ENCODE measurements at regions not wholly inside any gene's neighbourhood (a gene's known extent, or its start where the extent isn't known, plus 50 kb on each side); places are given as distances from the start of the nearest gene placed in this dataset.
"Not testable (repeated sequence)": the region's sequence is repeated elsewhere in the genome, so short reads cannot be mapped to it uniquely, and the experiment has no call there.

DNA sequence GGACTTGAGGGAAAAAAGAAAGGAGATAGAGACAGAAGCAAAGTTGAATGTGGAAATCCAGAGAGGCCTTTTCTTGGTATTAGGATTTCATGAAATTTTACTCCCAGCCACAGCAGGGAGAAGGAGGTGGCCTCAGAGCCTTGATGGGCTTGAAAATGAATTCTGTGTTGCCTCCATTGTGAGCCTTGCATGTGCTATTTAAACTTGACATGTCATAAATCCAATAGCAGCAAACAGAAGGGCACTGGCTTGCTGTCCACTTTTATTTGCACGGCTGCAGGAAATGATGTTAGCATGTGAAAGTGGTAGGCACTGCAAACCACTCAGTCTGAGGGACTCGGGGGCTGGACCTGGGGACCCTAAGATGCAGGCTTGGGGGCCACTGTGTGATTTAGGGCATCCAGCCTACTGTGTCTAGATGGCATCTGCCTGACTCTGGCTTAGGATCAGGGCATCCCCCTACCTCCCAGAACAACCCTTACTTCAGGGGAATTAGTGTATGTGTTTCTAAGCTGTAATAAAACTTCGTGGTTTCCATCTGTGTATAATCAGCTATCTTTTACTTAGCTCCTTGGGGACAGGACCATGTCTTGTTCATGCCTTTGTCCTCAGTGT lies 139.1 kb upstream of the SKOR2 start:
- intact Hi-C loops (cut with micrococcal nuclease): no loop called here
- Mint-ChIP-seq H3K9me3 (no peaks in the 10 kb centered on the region), H3K36me3 (ENCODE audit: low read depth) (no peaks in the 10 kb centered on the region), H3K4me3 (ENCODE audit: low read depth) (no peak overlapping the region), H3K4me1 (ENCODE audit: low read depth) (no peaks in the 10 kb centered on the region), H3K27me3 (ENCODE audit: low read depth) (peaks cover 2% of the 10 kb centered on the region), H3K27ac (no peak overlapping the region)
- DNase-seq (ENCODE audit: low spot score): no peak

DNA sequence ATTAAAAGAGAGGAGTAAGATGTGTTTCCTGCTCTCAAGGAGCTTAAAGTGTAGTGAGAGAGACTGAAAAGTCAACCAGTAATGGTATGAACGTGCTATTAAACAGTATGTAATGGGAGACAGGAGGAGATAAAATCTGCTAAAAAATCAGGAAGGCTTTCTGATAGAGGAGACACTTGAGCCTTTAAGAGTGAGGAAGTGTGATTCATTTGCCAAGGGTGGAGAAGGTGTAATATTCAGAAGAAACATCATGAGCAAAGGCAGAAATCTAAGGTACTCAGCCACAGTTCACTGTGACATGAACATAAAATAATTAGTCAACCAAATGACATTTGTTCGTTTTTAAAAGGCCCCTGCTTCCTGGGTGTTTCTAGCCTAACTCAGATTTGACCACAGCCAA lies 137.8 kb upstream of the SKOR2 start:
- no peaks in the 10 kb centered on the region for H3K4me1 Mint-ChIP-seq (ENCODE audit: low read depth)
- intact Hi-C loops (cut with micrococcal nuclease): no loop called here
- DNase-seq (ENCODE audit: low spot score): no peak
- no peak overlapping the region for H3K4me3 Mint-ChIP-seq (ENCODE audit: low read depth)
- peaks cover 2% of the 10 kb centered on the region for H3K27me3 Mint-ChIP-seq (ENCODE audit: low read depth)
- H3K36me3 Mint-ChIP-seq (ENCODE audit: low read depth): no peaks in the 10 kb centered on the region
- H3K9me3 Mint-ChIP-seq: no peaks in the 10 kb centered on the region
- H3K27ac Mint-ChIP-seq: no peak overlapping the region

DNA sequence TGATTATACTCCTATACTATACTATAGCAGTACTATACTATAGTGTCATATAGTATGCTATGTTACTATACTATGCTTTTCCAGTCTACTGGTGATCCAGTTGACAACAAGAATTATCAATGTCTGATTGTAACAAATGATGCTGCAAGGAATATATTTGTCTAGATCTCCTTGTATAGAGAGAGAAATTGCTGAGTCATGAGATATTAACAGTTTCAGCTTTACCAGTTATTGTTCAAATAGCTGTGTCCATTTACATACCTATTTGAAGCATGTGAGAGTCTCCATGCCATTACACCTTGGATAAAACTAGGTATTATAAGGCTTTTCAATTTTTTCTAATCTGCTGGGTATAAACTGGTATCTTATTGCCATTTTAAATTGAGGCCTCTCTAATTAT lies 136.4 kb upstream of the SKOR2 start:
- Mint-ChIP-seq H3K27me3 (ENCODE audit: low read depth) (peaks cover 2% of the 10 kb centered on the region), H3K4me1 (ENCODE audit: low read depth) (no peaks in the 10 kb centered on the region)

DNA sequence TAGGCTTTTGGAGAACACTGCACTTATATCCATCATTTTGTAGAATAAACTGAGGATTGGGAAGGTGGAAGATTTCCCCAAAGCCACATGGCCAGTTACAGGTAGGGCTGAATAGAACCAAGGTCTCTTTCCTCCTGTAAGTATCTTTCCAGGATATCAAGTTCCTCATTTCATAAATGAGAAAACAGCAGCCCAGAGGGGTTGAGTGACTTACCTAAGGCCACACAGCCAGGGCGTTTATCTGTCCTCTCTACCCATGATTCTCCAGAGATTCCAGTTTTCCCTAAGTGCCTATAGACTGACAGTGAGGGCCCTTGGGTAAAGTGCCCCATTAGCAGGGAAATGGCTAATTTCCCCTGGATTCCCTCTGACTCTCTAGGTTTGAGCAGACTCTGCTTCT lies 132.3 kb upstream of the SKOR2 start:
- H3K4me1 Mint-ChIP-seq (ENCODE audit: low read depth): no peaks in the 10 kb centered on the region
- intact Hi-C loops (cut with micrococcal nuclease): no loop called here
- no peak for DNase-seq (ENCODE audit: low spot score)
- no peak overlapping the region for H3K4me3 Mint-ChIP-seq (ENCODE audit: low read depth)
- no peaks in the 10 kb centered on the region for H3K9me3 Mint-ChIP-seq
- no peak overlapping the region for H3K27ac Mint-ChIP-seq
- H3K36me3 Mint-ChIP-seq (ENCODE audit: low read depth): no peaks in the 10 kb centered on the region
- no peaks in the 10 kb centered on the region for H3K27me3 Mint-ChIP-seq (ENCODE audit: low read depth)

More for the DNA sequence above, 136.4 kb upstream of the SKOR2 start:
- Mint-ChIP-seq H3K9me3 (no peaks in the 10 kb centered on the region), H3K27ac (no peak overlapping the region), H3K4me3 (ENCODE audit: low read depth) (no peak overlapping the region), H3K36me3 (ENCODE audit: low read depth) (no peaks in the 10 kb centered on the region)
- DNase-seq (ENCODE audit: low spot score): no peak
- intact Hi-C loops (cut with micrococcal nuclease): no loop called here

DNA sequence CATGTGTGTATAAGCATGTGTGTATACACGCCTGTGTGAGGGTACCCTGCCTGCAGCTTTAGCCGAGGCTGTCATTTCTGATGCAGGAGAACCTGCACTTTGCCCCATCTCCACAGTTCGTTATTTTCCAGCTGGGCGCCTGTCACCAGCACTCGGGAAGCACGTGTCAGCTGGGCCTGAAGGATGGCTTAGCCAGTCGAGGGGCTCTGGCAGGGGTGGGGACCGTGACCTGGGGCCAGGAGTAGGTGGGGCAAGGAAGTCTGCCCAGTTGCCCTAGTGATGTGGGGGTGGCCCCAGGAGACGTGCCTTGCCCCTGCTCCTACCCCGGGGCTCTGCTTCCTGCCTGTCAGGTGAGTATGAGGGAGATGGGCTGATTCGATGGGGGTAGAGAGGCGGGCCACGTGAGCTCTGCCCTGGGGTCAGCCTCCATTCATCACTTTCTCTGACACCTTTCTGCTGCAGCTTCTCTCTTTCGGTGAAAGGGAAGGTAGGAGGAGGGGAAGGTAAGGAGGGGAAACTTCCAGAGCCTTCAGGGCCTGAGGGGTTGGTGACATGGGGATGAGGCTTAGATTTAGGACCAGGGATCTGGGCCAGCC lies 130.6 kb upstream of the SKOR2 start:
- H3K4me3 Mint-ChIP-seq (ENCODE audit: low read depth): no peak overlapping the region
- H3K9me3 Mint-ChIP-seq: no peaks in the 10 kb centered on the region
- H3K4me1 Mint-ChIP-seq (ENCODE audit: low read depth): no peaks in the 10 kb centered on the region
- no peaks in the 10 kb centered on the region for H3K27me3 Mint-ChIP-seq (ENCODE audit: low read depth)
- H3K36me3 Mint-ChIP-seq (ENCODE audit: low read depth): no peaks in the 10 kb centered on the region
- no peak for DNase-seq (ENCODE audit: low spot score)
- intact Hi-C loops (cut with micrococcal nuclease): no loop called here
- H3K27ac Mint-ChIP-seq: no peak overlapping the region

DNA sequence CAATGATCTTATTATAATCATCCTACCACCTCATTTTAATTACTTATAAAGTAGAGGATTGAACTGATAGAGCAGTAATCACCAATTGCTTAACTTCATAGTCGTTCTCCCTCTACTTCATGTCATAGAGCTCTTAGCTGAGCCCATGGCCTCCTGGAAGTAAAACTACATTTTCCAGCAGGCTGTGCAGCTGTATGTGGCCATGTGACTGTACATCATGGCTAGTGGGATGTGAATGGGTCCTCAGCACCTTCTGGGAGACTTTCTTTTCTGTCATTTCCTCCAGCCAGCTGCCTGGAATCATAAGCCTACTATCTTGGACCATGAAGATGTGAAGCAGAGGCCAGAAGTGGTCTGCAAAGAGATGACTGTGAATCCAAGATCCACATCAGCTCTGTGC lies 128.7 kb upstream of the SKOR2 start:
- Mint-ChIP-seq H3K4me1 (ENCODE audit: low read depth) (no peaks in the 10 kb centered on the region), H3K4me3 (ENCODE audit: low read depth) (no peak overlapping the region), H3K9me3 (no peaks in the 10 kb centered on the region), H3K36me3 (ENCODE audit: low read depth) (no peaks in the 10 kb centered on the region), H3K27ac (no peak overlapping the region), H3K27me3 (ENCODE audit: low read depth) (no peaks in the 10 kb centered on the region)
- DNase-seq (ENCODE audit: low spot score): no peak
- intact Hi-C loops (cut with micrococcal nuclease): no loop called here

DNA sequence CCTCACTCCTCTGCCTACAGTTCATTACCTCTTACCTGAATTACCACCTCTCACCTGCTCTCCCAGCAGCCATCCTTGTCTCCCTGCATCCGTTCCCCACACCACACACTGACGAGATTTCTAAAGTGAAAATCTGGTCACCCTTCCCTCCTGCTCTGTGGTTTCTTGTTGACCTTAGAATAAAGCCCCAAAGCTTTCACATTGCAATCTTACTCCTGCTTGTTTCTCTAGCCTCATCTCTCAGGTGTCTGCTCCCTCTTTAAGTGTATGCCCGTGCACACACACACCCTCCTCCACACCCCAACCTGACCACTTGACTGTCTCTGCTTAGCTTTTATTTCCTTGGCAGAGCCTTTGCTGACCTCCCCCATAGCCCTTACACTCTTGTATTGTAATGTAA lies 122.0 kb upstream of the SKOR2 start:
- Mint-ChIP-seq H3K4me1 (ENCODE audit: low read depth) (no peaks in the 10 kb centered on the region), H3K36me3 (ENCODE audit: low read depth) (no peaks in the 10 kb centered on the region), H3K9me3 (no peaks in the 10 kb centered on the region), H3K4me3 (ENCODE audit: low read depth) (no peak overlapping the region), H3K27ac (no peak overlapping the region), H3K27me3 (ENCODE audit: low read depth) (no peaks in the 10 kb centered on the region)
- intact Hi-C loops (cut with micrococcal nuclease): no loop called here
- no peak for DNase-seq (ENCODE audit: low spot score)

DNA sequence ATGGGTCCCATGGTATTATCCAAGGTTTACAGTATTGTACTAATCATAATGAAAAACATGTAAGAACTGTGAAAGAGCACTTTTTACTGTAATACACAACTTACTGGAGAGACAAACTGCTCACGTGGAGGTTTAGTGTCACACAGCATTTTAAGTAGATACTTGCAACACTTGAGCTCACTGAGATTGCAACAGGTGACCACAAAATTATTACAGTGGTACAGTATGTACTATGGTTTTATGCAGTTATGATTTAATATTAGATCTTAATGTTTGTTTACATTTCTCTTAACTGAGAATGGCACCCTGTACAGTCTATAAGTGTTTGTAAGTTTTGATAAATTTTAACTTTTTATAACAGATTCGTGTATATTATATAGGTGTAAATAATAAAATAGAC lies 118.6 kb upstream of the SKOR2 start:
- DNase-seq (ENCODE audit: low spot score): no peak
- H3K4me3 Mint-ChIP-seq (ENCODE audit: low read depth): no peak overlapping the region
- no peak overlapping the region for H3K27ac Mint-ChIP-seq
- H3K27me3 Mint-ChIP-seq (ENCODE audit: low read depth): no peaks in the 10 kb centered on the region
- no peaks in the 10 kb centered on the region for H3K9me3 Mint-ChIP-seq
- no peaks in the 10 kb centered on the region for H3K4me1 Mint-ChIP-seq (ENCODE audit: low read depth)
- intact Hi-C loops (cut with micrococcal nuclease): no loop called here
- H3K36me3 Mint-ChIP-seq (ENCODE audit: low read depth): no peaks in the 10 kb centered on the region

DNA sequence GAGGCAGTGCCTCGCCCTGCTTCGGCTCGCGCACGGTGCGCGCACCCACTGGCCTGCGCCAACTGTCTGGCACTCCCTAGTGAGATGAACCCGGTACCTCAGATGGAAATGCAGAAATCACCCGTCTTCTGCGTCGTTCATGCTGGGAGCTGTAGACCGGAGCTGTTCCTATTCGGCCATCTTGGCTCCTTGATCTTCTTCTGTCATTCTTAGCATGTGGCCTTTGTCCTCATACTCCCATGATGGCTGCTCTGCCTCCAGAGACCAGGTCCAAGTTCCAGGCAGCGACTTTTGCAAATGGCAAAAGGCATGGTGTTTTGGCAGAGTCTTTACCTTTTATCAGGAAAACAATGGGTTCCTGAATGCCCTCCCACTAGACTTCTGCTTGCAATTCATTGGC lies 102.6 kb upstream of the SKOR2 start:
- not testable (repeated sequence) for H3K4me3 Mint-ChIP-seq (ENCODE audit: low read depth)

DNA sequence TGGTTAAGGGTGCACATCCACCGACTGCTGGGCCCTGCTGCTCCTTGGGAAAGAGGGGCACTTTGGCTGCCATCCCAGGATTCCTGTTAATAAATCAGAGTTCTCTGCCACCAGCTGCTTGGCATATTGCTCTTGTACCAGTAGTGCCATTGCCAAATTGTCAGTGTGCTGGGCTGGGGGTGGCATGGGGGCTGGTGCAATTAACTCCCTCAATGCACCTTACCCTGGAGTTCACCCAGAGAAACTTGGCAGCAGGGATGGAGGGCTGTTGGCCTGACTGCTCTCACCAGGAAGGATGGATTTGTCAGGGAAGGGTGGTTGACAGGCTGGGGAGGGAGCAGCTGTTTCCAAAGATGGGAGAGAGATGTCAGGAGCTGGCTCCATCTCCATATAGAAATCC lies 94.6 kb upstream of the SKOR2 start:
- intact Hi-C loops (cut with micrococcal nuclease): no loop called here
- no peaks in the 10 kb centered on the region for H3K4me1 Mint-ChIP-seq (ENCODE audit: low read depth)
- H3K4me3 Mint-ChIP-seq (ENCODE audit: low read depth): no peak overlapping the region
- H3K27me3 Mint-ChIP-seq (ENCODE audit: low read depth): no peaks in the 10 kb centered on the region
- no peak overlapping the region for H3K27ac Mint-ChIP-seq
- no peaks in the 10 kb centered on the region for H3K36me3 Mint-ChIP-seq (ENCODE audit: low read depth)
- no peaks in the 10 kb centered on the region for H3K9me3 Mint-ChIP-seq
- no peak for DNase-seq (ENCODE audit: low spot score)

More for the DNA sequence above, 102.6 kb upstream of the SKOR2 start:
- H3K4me1 Mint-ChIP-seq (ENCODE audit: low read depth); intact Hi-C loops (cut with micrococcal nuclease); H3K27ac Mint-ChIP-seq; H3K36me3 Mint-ChIP-seq (ENCODE audit: low read depth); H3K27me3 Mint-ChIP-seq (ENCODE audit: low read depth); DNase-seq (ENCODE audit: low spot score); H3K9me3 Mint-ChIP-seq: not testable (repeated sequence)

DNA sequence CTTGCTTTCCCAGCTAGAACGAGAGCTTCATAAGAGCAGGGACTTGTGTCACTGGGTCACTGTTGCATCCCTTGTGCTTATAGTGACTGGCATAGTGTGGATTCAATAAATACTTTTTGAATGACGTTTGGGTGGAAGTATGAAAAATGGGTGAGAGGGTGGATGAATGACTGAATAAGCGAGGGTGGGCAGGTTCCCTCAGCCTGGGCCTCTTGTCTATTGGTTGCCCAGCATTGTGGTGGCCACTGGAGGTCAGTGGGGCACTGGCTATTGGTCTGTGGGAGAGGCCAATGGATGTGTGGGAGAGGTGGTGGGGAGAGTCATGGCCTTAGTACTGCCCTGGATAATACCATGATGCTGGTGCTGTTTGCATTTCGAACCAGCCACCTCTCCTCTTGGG lies 93.8 kb upstream of the SKOR2 start:
- H3K9me3 Mint-ChIP-seq: no peaks in the 10 kb centered on the region
- H3K36me3 Mint-ChIP-seq (ENCODE audit: low read depth): no peaks in the 10 kb centered on the region
- intact Hi-C loops (cut with micrococcal nuclease): no loop called here
- no peak for DNase-seq (ENCODE audit: low spot score)
- H3K4me3 Mint-ChIP-seq (ENCODE audit: low read depth): no peak overlapping the region
- H3K27ac Mint-ChIP-seq: no peak overlapping the region
- no peaks in the 10 kb centered on the region for H3K27me3 Mint-ChIP-seq (ENCODE audit: low read depth)
- no peaks in the 10 kb centered on the region for H3K4me1 Mint-ChIP-seq (ENCODE audit: low read depth)

DNA sequence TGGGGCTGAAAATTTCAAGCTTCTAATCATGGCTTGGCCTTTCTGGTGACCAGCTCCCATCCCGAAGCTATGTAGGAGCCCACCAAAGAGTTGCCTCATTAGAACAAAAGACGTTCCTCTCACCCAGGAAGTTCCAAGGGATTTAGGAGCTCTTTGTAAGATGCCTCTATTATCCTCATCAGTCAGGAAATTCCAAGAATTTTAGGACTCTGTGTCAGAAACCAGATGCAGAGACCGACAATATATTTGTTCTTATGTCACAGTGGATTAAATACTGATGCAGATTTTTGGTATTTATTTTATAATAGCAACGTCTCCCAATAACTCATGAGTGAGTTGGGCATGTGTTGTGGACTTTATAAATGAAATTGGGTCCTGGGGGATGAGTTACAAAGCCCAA lies 91.8 kb upstream of the SKOR2 start:
- no peaks in the 10 kb centered on the region for H3K4me1 Mint-ChIP-seq (ENCODE audit: low read depth)
- no peak overlapping the region for H3K27ac Mint-ChIP-seq
- no peaks in the 10 kb centered on the region for H3K27me3 Mint-ChIP-seq (ENCODE audit: low read depth)
- no peak overlapping the region for H3K4me3 Mint-ChIP-seq (ENCODE audit: low read depth)
- intact Hi-C loops (cut with micrococcal nuclease): no loop called here
- H3K9me3 Mint-ChIP-seq: no peaks in the 10 kb centered on the region
- H3K36me3 Mint-ChIP-seq (ENCODE audit: low read depth): no peaks in the 10 kb centered on the region
- no peak for DNase-seq (ENCODE audit: low spot score)

DNA sequence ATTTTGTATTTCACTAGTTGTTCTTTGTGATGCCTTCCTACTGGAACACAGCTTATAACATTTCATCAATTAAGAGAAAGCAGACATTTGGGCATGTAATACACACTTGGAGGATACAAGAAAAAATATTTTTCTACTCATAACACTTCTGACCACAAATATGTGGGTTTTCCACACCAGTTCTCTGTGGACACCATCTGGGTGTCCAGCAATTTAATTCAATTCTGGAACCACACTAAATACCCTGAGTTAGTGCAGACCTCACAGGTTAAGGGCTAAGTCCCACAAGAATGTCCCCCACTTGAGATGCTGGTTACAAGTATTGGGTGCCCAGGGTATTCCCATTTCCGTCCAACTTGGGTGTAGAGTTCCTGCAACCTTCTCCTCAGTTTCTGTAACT lies 91.1 kb upstream of the SKOR2 start:
- Mint-ChIP-seq H3K27ac (no peak overlapping the region), H3K36me3 (ENCODE audit: low read depth) (no peaks in the 10 kb centered on the region), H3K4me3 (ENCODE audit: low read depth) (no peak overlapping the region), H3K27me3 (ENCODE audit: low read depth) (no peaks in the 10 kb centered on the region), H3K4me1 (ENCODE audit: low read depth) (no peaks in the 10 kb centered on the region), H3K9me3 (no peaks in the 10 kb centered on the region)
- no peak for DNase-seq (ENCODE audit: low spot score)
- intact Hi-C loops (cut with micrococcal nuclease): no loop called here

DNA sequence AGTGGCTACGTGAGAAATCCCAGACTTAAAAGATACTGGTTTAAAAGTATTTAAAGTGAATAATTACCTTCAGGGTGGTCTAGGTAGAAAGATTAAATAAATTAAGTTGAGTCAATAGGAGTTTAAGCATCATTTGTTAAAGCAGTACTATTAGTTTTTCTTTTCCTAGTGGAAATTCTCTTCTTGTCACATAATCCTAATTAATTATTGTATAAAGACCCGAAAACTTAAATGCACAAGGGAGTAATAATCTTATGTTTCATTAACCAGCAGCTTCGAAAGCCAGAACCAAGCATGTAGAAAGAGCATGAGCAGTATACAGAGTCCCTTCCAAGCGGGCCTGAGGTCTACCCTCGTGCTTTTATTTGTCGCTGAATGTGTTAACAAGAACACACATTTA lies 90.2 kb upstream of the SKOR2 start:
- no peaks in the 10 kb centered on the region for H3K27me3 Mint-ChIP-seq (ENCODE audit: low read depth)
- no peak for DNase-seq (ENCODE audit: low spot score)
- intact Hi-C loops (cut with micrococcal nuclease): no loop called here
- no peaks in the 10 kb centered on the region for H3K36me3 Mint-ChIP-seq (ENCODE audit: low read depth)
- H3K27ac Mint-ChIP-seq: no peak overlapping the region
- H3K4me1 Mint-ChIP-seq (ENCODE audit: low read depth): no peaks in the 10 kb centered on the region
- no peaks in the 10 kb centered on the region for H3K9me3 Mint-ChIP-seq
- no peak overlapping the region for H3K4me3 Mint-ChIP-seq (ENCODE audit: low read depth)
